ENCODE measurements at regions not wholly inside any gene's neighbourhood (a gene's known extent, or its start where the extent isn't known, plus 50 kb on each side); places are given as distances from the start of the nearest gene placed in this dataset.
A peak's percentile ranks its signal among the peaks of the same experiment; 100 is the strongest.
"Not testable (repeated sequence)": the region's sequence is repeated elsewhere in the genome, so short reads cannot be mapped to it uniquely, and the experiment has no call there.

DNA sequence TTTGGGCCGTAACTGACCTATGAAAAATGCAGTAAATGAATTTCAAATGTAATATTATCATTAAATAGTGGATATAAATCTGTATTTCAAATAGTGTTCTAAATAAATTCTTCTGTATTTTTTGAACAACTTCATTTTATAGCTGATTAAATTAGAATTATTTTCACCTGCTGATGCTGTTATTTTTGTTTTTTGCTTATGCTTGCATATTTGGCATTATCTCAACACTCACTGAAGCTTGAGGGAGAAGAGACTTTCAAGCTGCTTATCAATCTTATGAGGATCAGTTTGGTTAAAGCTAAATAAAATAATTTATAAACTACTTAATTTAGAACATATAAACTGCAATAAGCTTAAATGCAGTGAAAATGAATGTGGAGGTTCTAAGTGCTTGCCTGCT is 251.3 kb upstream of the PCDH9 start:
- no peak for DNase-seq

DNA sequence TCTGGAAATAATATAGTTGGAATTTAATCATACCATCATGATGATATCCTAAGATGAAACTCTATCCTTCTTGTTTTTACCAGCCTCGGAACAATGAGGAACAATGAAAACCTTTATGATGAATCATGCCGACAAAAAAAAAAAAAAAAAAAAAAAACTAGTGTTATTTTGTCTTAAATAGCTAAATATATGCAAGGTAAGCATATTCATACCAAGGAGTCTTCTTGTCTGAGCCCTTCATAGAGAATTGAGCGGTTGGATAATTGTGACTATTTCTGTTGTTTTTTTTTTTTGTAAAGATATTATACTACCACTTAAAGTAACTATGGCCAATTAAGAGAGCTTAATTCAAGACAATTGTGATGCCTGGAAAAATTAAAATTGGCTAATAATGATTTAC is 244.0 kb upstream of the PCDH9 start:
- DNase-seq: no peak

DNA sequence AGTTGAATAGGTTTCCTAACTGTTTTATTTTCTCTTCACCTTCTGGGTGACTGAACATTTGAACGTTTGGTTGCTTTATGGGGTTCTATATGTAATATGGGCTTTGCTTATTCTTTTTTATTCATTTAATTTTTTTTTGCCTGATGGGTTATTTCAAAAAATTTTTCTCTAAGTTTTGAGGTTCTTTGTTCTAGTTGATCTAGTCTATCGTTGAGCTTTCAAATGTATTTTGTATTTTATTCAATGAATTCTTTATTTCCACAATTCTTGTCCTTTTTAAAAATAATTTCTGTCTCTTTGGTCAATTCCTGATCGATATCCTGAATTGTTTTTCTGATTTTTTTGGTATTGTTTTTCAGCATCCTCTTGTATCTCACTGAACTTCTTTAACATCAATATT is 239.5 kb upstream of the PCDH9 start:
- DNase-seq: no peak

DNA sequence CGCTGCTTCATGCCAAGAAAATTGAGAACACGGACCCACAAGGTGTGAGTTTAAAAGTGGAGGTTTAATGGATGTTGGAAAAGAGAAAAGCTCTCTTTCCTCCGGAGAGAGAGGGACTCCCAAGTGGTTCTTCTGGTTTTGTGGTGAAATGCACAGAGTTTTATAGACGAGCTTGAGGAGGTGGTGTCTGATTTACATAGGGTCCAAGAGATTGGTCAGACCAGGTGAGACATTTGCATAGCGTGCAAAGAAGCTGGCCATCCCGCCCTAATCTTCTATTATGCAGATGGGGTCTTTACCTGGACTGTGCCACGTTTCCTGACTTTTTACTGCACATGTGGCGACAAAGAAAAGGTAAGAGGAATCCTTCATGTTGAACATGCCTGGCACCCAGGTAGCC is 236.4 kb upstream of the PCDH9 start:
- no peak for DNase-seq

DNA sequence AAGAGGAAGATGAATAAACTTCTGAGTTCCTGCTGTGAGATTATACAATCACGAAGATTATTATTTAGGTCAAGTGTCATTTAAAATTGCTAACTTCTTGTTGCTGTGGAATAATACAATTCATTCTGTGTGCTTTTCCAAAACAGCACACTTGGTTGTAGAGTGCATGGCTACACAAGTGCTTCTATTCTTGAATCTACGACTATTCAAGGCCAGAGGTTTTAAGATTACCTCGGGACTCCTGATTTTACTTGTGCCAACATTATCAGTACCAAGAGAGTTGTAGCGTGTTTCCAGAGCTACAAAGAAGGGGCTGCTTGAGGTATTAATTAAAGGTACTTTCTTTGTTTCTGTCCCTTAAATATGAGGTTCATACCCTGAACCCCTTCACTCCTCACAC is 234.0 kb upstream of the PCDH9 start:
- no peak for DNase-seq

DNA sequence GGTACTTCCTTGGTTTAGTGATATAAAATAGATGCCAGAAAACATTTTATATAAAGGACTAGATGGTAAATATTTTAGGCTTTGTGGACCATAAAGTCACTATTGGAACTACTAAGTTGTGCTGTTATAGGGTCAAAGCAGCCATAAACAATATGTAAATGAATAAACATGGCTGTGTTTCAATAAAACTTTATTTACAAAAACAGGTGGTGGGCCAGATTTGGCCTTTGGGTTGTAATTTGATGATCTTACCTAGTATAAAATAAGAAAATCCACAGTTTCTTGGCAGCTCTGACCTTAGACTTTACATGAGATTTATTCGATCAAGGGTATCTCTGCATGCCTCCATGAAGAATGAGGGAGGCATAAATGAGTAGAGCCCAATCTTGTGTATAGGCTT is 232.0 kb upstream of the PCDH9 start:
- no peak for DNase-seq

DNA sequence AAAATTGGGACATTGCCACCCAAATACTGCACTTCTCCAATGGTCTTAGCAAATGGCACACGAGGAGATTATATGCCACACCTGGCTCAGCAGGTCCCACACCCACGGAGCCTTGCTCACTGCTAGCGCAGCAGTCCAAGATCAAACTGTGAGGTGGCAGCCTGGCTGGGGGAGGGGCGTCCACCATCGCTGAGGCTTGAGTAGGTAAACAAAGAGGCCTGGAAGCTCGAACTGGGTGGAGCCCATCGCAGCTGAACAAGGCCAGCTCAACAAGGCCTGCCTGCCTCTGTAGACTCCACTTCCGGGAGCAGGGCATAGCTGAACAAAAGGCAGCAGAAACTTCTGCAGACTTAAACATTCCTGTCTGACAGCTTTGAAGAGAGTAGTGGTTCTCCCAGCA is 222.4 kb upstream of the PCDH9 start:
- DNase-seq: not testable (repeated sequence)

DNA sequence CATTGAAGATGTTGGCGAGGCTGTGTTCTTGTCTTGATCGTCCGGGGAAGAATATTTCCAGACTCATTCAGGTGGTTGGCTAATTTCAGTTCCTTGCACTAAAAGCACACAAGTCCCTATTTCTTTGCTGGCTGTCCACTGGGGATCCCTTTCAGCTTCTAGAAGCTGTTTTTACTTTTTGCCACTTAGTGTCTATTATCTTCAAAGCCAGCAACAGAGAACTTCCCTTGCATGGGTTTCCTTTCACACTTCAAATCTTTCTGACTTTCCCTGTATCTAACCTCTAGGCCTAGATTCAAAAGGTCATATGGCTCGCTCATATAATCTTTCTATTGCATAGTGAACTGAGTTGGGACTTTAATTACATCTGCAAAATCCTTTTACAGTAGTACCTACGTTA is 215.3 kb upstream of the PCDH9 start:
- no peak for DNase-seq

DNA sequence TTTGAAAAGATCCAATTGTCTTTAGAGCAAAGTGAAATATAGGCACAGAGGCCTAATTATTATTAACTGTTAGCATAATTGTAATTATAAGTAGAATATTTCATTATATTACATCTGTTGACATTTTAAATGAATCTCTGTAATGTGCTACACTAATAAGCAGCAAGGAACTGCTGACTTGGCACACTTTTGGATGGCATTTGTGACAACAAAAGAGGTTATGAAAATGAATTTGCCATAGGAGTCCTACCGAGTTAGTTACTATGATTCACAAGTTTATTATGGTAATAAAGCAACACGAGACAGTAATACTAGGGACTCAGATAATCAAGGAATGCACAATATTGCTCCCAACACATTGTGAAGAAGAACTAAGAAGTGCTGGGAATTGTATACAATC is 213.8 kb upstream of the PCDH9 start:
- DNase-seq: no peak

DNA sequence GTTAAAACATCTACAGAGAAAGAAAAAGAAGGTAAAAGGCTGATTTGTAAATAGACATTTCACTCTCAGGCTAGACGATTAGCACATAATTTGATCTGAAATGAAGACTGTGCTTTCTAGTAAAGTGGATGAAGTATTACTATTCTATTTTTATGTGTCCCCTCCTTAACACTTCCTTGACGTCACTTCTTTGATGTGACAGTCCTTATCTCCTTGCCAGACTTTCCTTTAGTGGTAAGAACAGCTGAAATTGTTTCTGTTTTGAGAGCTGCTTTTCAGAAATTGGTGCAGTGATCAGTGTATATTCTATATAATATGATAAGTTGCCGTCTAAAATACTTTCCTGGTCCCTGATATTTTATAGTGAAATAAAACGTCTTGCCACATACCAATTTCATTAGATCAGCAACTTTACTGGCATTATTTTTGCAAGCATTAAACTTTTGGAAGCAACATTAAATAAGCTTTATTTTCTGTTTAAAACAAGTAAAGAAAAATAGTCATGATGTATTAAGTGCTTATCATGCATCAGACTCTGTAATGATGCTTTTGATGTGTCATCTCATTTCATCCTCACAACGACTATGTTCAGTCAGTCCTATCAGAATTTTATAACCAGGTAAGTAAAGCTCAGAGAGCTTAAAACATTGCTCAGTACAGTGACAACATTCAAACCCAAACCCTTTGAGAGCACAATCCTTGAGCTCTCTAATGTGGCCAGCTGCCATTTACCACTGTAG is 210.3 kb upstream of the PCDH9 start:
- DNase-seq: no peak

DNA sequence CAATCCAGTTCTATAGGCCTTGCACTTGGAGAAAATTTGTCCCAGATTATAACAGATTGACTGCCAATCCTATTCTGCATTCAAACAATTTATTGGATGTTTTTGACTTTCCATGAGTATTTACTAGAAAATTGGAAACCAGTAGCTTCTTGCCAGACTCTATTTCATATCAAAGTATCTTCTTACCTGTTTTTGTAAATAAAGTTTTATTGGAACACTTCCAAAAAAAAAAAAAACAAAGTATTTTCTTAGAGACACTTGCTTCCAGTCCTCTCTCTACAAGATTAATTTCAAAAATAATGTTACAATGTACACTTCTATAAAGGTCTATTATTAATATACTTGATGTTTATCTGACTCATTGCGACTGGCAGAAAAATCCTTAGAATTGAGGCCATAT is 209.2 kb upstream of the PCDH9 start:
- DNase-seq: no peak

DNA sequence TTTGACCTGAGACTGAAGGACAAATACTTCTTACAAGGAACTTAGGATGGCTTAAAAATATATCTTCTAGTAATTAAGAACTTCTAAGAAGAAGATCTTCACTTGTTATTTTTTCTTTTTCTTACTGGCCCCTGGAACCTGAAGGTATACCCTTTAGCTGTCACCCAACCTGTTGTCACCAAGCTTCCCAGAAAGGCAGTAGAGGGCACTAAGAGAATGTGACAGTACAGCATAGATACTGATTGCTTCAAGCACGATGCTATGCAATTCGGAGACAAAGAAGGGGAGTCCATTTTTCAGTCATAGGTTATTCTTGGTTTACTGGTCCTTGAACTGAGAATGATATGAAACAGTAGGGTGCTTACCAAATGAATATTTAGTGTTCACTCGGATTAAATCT is 208.3 kb upstream of the PCDH9 start:
- peak in 1 of 2 experiments; percentile 7 for DNase-seq

DNA sequence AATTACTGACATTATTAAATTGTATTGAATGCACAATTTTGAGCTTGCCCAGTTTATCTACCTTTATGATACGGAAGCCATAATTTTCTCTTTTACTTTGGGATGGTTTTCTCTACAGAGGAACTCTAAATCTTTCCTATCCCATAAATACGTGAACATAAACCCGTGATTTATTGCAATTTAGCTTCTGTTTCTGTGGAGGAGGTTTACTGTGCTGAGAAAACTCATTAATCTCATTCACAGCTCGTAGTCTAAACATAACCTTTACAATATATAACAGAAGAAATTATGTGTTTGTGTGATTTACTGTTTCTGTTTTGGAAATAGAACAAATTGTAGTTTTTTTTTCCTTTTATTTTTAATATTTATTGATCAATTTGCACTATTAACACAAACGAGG is 207.1 kb upstream of the PCDH9 start:
- DNase-seq: peak; percentile 2 to 37

DNA sequence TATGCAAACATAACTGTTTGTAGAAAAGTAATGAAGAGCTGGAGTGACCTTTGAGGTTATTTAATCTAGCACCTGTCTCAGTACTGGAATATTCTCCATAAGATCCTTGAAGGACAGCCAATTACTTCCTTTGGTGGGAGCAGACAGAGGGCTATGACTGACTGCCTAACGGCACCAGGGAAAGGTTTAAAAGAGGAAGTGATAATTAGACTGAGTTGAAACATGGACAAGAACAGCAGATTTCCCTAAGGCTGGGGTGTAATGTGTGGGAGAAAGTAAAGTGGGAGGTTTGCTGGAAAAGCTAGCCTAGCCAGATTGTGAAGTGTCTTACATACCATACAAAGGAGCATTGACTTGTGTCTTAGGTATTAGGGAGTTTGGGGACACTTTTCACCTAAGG is 191.3 kb upstream of the PCDH9 start:
- DNase-seq: no peak

DNA sequence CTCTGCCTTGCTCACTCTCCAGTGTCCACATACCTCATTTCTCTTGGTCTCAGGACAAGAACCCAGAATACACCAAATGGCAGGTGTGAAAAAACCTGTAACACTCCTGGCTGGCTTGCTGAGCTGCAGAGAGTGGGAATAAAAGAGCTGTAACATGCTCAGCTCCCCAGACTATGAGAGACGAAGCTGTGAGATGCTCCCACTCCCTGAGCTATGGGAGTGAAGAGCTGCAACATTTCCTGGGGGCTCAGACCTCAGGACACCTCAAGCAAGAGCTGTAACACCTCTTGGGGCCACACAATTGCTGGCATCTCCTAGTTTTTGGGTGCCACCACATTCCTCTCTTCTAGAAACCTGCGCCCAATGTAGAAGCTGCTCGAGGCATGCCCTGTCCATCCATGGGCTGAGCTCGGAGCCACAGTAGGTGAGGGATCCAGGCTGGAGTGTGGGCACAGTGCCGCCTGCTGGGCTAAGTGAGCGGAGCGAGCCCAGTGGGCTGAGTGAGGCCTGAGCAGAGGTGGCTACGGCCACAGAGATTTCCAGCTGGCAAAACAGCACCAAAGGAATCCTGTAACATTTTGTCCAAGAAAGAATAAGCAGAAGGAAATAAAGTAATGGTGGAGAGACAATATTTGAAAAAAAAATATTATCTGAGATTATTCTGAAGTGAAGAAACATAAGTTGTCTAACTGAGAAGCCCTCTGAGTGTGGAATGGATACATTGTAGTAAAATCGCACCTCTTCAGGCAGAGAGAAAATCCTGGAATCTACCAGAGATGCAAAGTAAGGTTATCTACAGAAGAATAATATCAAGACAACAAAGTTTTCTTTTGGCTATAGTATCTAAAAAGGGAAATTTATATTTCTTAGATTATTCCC is 186.2 kb upstream of the PCDH9 start:
- DNase-seq: peak in 1 of 2 experiments; percentile 26

DNA sequence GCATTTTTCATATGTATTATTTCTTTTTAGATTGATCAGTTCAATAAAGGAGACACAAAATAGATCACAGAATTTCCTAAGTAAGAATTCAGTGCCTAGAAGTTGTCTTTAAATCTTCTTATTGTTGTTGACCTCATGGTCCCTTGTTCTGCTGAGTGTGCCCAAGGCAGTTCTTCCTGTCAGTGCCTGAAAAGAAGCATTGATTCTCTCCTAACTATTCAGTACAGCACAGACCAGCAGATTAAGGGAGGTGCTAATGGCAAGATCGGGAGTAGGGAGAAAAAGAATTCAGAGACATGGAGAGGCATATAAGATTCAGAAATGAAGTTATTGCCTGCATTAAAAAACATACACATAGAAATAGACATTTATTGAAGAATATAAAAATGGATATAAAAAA is 180.5 kb upstream of the PCDH9 start:
- DNase-seq: no peak

DNA sequence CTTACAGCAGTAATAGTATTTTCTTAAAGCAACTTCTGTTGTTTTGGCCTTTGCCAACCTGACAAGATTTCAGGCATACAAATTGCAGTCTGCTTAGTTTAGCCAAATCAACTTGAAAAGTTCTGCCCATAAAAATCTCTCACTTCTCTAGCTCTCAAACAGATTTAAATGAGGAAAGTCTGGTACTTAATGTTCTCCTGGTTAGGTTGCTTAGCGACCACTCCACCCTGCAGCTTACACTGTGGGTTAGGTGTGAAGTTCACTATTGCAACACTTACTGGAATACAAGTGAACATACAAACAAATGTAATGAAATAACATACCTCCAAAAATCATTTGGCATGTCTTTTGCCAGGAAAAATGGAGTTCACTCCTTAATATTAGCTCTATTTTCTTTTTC is 178.7 kb upstream of the PCDH9 start:
- DNase-seq: no peak

DNA sequence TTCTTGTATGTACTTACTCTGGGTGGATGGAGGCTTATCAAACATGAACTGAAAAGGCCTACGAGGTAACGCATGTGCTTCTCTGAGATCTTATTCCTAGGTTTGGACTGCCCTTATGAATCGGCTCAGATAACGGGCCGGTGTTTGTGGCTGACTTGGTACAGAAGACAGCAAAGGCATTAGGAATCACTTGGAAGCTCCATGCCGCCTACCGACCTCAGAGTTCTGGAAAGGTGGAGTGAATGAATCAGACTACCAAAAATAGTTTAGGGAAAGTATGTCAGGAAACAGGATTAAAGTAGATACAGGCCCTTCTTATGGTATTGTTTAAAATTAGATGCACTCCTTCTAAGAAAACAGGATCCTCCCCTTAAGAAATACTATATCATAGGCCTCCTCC is 172.4 kb upstream of the PCDH9 start:
- no peak for DNase-seq

DNA sequence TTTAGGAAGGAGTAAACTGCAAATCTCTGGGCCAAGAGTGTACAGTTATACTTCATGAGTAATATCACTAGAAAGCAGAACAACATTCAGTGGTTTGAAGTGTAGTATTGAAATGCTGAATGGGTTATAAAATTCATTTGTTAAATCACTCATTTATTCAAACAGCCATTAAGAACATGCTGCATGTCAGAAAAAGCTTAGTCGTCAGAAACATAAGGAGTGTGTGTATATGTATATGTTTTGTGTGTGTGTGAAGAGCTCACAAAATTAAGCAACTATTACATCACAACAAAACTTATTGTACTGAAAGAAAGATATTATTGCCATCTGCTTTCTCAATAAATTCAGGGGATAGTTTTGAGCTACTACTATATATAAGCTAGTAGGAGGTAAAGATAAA is 165.4 kb upstream of the PCDH9 start:
- DNase-seq: no peak

DNA sequence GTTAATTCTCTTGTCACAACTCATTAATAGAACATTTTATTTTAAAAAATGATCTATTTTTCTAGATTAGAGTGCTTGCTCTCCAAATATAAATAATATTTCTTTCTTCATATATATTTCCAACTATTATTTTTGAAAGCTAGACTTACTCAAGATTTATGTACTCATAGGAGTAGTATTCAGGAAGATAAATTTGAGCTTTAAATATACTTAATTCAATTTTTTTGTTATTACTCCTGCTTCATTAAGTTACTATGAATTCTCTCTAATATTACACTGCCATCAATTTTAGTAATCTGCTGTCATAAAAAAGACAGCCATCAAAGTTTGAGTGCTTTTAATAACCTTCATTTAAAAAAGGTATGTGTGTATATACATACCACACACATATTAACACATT is 161.9 kb upstream of the PCDH9 start:
- DNase-seq: no peak

DNA sequence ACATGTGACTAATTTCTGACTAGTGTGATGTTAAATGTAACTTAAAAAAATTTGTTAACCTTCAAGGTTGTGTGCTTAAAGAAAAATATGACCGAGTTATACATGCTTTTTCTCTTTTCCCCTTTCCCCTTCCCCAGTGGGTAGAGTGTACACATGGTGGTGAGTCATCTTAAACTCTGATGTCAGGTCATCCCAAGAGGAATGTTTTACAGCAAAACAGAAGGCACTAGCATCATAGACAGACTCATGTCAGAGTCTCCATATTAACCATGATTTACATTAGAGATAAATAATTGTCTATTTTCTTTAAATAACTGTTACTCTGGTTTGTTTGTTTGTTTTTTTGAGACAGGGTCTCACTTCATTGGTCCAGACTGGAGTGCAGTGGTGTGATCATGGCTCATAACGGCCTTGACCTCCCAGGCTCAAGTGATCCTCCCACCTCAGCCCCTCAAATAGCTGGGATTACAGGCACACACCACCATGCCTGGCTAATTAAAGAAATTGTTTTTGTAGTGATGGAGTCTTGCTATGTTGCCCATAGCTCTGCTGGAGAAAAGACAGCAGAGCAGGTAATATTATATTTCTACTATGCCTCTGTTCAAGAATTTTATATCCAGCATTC is 160.4 kb upstream of the PCDH9 start:
- no peak for DNase-seq

DNA sequence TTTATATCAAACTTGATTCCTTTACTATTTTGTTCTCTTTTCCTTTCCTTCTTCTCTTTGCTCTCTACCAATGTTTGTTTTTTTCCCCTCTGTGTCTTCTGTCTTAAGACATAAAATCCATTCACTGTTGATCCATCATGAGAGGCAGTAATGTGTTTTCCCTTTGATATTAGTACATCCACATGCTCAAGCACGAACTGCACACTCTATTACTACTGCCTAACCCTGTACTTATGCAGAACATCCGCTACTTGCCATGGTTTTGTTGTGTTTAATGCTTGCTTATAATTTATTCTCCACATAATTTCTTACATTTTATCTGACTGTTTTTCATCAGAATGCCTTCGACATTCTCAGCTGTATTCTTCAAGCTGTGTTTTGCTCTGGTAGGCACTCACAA is 159.0 kb upstream of the PCDH9 start:
- no peak for DNase-seq

DNA sequence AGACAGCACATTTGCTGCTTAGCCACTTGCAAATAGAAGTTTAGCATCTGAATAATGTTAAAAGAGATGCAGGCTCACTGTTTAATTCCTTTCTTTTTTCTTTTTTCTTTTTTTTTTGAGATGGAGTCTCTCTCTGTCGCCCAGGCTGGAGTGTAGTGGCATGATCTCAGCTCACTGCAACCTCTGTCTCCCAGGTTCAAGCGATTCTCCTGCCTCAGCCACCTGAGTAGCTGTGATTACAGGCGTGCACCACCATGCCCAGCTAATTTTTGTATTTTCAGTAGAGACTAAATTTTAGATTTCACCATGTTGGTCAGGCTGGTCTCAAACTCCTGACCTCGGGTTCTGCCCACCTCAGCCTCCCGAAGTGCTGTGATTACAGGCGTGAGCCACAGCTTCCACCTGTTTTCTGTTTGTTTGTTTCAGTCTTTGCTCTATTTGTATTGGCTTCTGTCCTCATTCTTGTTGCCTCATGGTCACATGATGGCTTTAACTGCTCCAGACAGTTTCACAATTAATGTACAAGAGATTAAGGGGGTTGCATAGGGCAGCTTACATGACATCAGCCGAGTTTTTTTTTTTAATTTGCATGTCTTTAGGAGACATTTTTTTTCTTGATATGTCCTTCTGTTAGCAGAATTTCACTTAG is 153.1 kb upstream of the PCDH9 start:
- DNase-seq: peak; percentile 37 to 65

DNA sequence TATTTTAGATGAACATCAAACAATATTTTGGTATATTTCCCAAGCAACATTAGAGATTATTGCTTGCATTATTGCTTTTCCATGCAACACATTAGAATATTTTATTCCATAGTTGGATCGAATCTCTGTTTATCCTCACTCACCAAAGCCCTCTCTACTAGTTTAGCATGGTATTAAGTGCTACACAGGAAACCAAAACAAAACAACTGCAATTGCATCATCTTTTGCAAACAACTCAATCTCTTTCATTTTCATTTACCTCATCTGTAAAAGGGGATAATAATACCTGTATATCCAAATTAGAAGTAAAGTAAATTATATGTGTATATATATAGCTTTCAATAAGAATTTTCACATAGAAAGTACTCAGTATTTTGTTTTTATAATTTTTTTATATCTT is 147.8 kb upstream of the PCDH9 start:
- no peak for DNase-seq
